ENCODE measurements at regions not wholly inside any gene's neighbourhood (a gene's known extent, or its start where the extent isn't known, plus 50 kb on each side); places are given as distances from the start of the nearest gene placed in this dataset.

GRCh38 chr5:37984300-37984699 lies 144.5 kb upstream of the GDNF start:
- H3K27ac ChIP-seq = no peak overlapping the region
- WGBS, 2 donors = 83 to 92% methylated on average over 1 of the region's 1 CpG
- TF ChIP-seq CTCF (IDR thresholded peaks at IDR 0.05) (no peak), POLR2A (IDR thresholded peaks at IDR 0.05) (no peak)

DNA sequence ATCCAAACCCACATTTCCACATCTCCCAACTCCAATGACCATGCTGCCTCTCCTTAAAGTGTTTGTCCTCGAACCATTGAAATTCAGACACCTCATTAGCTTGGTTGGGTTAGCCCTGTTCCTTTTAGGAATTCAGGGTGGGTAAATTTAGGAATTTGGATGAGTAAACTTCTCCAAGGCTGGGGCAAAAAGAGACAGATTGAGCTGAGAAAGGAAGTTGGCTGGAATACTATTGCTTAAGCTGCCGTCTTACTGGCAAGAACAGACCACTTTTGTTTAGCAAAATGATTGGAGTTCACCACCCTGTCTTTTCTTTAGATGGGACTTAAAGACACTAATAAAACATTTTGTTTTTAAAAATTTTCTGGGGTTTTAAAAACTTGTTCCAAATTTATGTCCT lies 143.6 kb upstream of the GDNF start:
- intact Hi-C loops (cut with DNase I) = no loop called here
- Histone ChIP-seq H3K27ac (no peak overlapping the region), H3K4me1 (no peaks in the 10 kb centered on the region), H3K4me3 (replicated peaks in 1 of 3) (no peak overlapping the region), H3K9me3 (no peaks in the 10 kb centered on the region), H3K27me3 (no peaks in the 10 kb centered on the region), H3K36me3 (no peaks in the 10 kb centered on the region)
- DNase-seq = no peak
- no peak for TF ChIP-seq POLR2A (IDR thresholded peaks at IDR 0.05)
- no peak for TF ChIP-seq CTCF (IDR thresholded peaks at IDR 0.05)
- 54 to 68% methylated on average over 2 of the region's 2 CpGs for WGBS, 2 donors

More at GRCh38 chr5:37984300-37984699, 144.5 kb upstream of the GDNF start:
- Histone ChIP-seq H3K4me1 (no peaks in the 10 kb centered on the region), H3K4me3 (replicated peaks in 1 of 3) (no peak overlapping the region), H3K36me3 (no peaks in the 10 kb centered on the region), H3K9me3 (no peaks in the 10 kb centered on the region), H3K27me3 (no peaks in the 10 kb centered on the region)
- no peak for DNase-seq
- intact Hi-C loops (cut with DNase I) = no loop called here

- TF ChIP-seq CTCF (IDR thresholded peaks at IDR 0.05) (no peak), POLR2A (IDR thresholded peaks at IDR 0.05) (no peak)
- H3K9me3 ChIP-seq = no peaks in the 10 kb centered on the region
- no peaks in the 10 kb centered on the region for H3K4me1 ChIP-seq
- intact Hi-C loops (cut with DNase I) = no loop called here
- no peaks in the 10 kb centered on the region for H3K27me3 ChIP-seq
- H3K27ac ChIP-seq = no peak overlapping the region
- no peak overlapping the region for H3K4me3 ChIP-seq (replicated peaks in 1 of 3)
- 82 to 91% methylated on average over 1 of the region's 1 CpG for WGBS, 2 donors
- H3K36me3 ChIP-seq = no peaks in the 10 kb centered on the region
- DNase-seq = no peak
Measured at GRCh38 chr5:37979559-37979958, 139.7 kb upstream of the GDNF start.

DNA sequence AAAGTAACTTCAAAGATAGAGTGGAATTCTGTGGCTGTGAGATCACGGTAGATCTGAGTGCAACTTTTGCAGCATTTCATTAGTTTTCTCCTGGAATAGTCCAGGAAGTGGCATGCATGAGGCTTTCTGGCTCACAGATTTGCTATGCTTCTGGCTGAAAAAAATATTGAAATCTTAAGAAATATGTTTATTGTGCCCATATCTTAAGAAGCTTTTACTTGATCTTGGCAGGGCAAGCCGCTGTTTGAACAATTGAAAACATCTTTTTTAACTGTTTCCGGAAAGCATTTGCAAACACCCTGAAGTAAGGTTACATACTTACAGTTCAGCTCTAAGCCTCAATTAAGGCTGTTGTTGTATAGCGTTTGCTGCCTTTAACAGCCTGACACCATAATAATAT lies 135.7 kb upstream of the GDNF start:
- Histone ChIP-seq H3K4me1 (no peaks in the 10 kb centered on the region), H3K36me3 (no peaks in the 10 kb centered on the region), H3K9me3 (no peaks in the 10 kb centered on the region), H3K27ac (no peak overlapping the region), H3K27me3 (no peaks in the 10 kb centered on the region), H3K4me3 (replicated peaks in 1 of 3) (no peak overlapping the region)
- intact Hi-C loops (cut with DNase I) = no loop called here
- 72 to 80% methylated on average over 4 of the region's 4 CpGs for WGBS, 2 donors
- TF ChIP-seq POLR2A (IDR thresholded peaks at IDR 0.05) (no peak), CTCF (IDR thresholded peaks at IDR 0.05) (no peak)
- no peak for DNase-seq

DNA sequence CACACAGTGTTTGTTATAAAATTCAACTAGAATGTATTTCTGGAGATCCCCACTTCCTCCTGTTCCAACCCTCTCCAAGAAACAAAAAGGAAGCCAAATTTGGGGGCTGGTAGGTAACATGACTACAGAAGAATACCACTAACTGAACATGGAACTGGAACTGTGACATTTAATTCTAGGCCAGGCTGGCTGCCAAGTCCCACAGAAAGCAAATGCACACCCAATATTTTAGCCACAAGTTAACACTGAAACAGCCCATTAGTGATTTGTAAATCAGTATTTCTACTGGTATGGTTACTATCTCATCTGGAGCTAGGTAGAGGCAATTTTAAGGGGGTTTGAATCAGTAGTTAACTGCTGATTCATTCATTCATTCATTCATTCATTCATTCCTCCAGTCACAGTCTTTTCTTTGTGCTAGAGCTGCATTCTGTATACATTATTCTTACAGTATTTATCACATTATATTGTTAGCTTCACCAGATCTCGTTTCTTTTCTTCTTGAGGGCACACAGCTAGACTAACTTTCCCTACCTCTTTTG lies 131.7 kb upstream of the GDNF start:
- WGBS, 2 donors = 89 to 93% methylated on average over 1 of the region's 1 CpG
- no peak overlapping the region for H3K4me3 ChIP-seq (replicated peaks in 1 of 3)
- H3K27me3 ChIP-seq = no peaks in the 10 kb centered on the region
- H3K9me3 ChIP-seq = no peaks in the 10 kb centered on the region
- intact Hi-C loops (cut with DNase I) = no loop called here
- no peak for TF ChIP-seq CTCF (IDR thresholded peaks at IDR 0.05)
- no peak for TF ChIP-seq POLR2A (IDR thresholded peaks at IDR 0.05)
- no peaks in the 10 kb centered on the region for H3K4me1 ChIP-seq
- no peaks in the 10 kb centered on the region for H3K36me3 ChIP-seq
- DNase-seq = peak in 1 of 2 donors; percentile 1
- no peak overlapping the region for H3K27ac ChIP-seq

Measured in thyroid gland (tissue), 4 donors.